ENCODE measurements at regions not wholly inside any gene's neighbourhood (a gene's known extent, or its start where the extent isn't known, plus 50 kb on each side); places are given as distances from the start of the nearest gene placed in this dataset.

GRCh38 chr13:80977168-80977567 is 636.2 kb upstream of the SPRY2 start:
- Histone ChIP-seq H3K79me2 (ENCODE audit: insufficient read depth, low read length) (no peaks in the 10 kb centered on the region), H4K20me1 (ENCODE audit: insufficient read depth, low read length) (no peaks in the 10 kb centered on the region), H3K27ac (ENCODE audit: low read depth in 1 of 2, low read length in 2 of 2) (no peak overlapping the region), H3K36me3 (replicated peaks in 1 of 2; ENCODE audit: control insufficient read depth in 1 of 2, insufficient read depth in 2 of 2, low read length in 2 of 2) (no peaks in the 10 kb centered on the region), H3K4me1 (ENCODE audit: control insufficient read depth in 1 of 2, insufficient read depth in 2 of 2, low read length in 2 of 2) (no peaks in the 10 kb centered on the region), H3K4me3 (replicated peaks in 1 of 3; ENCODE audit: low read depth in 2 of 3, low read length in 3 of 3) (no peak overlapping the region), H2AFZ (ENCODE audit: insufficient read depth, low read depth, low read length, poor library complexity, severe bottlenecking) (no peak overlapping the region), H3K4me2 (replicated peaks; ENCODE audit: extremely low read depth, low read length, poor library complexity, severe bottlenecking) (no peak overlapping the region), H3K9me3 (replicated peaks in 1 of 2; ENCODE audit: control insufficient read depth in 1 of 2, insufficient read depth in 1 of 2, low read length in 2 of 2) (no peaks in the 10 kb centered on the region), H3K9ac (ENCODE audit: insufficient read depth, low read length, poor library complexity, severe bottlenecking) (no peak overlapping the region), H3K27me3 (ENCODE audit: control insufficient read depth in 2 of 2, insufficient read depth in 2 of 2, low read length in 2 of 2) (no peaks in the 10 kb centered on the region)
- Mint-ChIP-seq H3K36me3 (no peaks in the 10 kb centered on the region), H3K4me1 (no peaks in the 10 kb centered on the region), H3K27ac (no peak overlapping the region), H3K27me3 (ENCODE audit: low read depth in 3 of 3) (no peaks in the 10 kb centered on the region), H3K4me3 (no peak overlapping the region), H3K9me3 (peaks cover 0 to 11% (median 5%) of the 10 kb centered on the region in 7 donors)
- intact Hi-C loops (cut with micrococcal nuclease) = no loop called here
- 87% methylated on average over 2 of the region's 4 CpGs for WGBS (ENCODE audit: insufficient coverage)
- TF ChIP-seq, protein P1, sequence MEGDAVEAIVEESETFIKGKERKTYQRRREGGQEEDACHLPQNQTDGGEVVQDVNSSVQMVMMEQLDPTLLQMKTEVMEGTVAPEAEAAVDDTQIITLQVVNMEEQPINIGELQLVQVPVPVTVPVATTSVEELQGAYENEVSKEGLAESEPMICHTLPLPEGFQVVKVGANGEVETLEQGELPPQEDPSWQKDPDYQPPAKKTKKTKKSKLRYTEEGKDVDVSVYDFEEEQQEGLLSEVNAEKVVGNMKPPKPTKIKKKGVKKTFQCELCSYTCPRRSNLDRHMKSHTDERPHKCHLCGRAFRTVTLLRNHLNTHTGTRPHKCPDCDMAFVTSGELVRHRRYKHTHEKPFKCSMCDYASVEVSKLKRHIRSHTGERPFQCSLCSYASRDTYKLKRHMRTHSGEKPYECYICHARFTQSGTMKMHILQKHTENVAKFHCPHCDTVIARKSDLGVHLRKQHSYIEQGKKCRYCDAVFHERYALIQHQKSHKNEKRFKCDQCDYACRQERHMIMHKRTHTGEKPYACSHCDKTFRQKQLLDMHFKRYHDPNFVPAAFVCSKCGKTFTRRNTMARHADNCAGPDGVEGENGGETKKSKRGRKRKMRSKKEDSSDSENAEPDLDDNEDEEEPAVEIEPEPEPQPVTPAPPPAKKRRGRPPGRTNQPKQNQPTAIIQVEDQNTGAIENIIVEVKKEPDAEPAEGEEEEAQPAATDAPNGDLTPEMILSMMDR (IDR thresholded peaks at IDR 0.05) = no peak
- no peak for DNase-seq

- WGBS (ENCODE audit: insufficient coverage) = 87% methylated on average over 4 of the region's 4 CpGs
- no peak overlapping the region for H3K4me3 ChIP-seq (replicated peaks in 1 of 3; ENCODE audit: low read depth in 2 of 3, low read length in 3 of 3)
- no peaks in the 10 kb centered on the region for H4K20me1 ChIP-seq (ENCODE audit: insufficient read depth, low read length)
- no peaks in the 10 kb centered on the region for H3K36me3 ChIP-seq (replicated peaks in 1 of 2; ENCODE audit: control insufficient read depth in 1 of 2, insufficient read depth in 2 of 2, low read length in 2 of 2)
- H3K27ac ChIP-seq (ENCODE audit: low read depth in 1 of 2, low read length in 2 of 2) = no peak overlapping the region
- no peak overlapping the region for H3K9ac ChIP-seq (ENCODE audit: insufficient read depth, low read length, poor library complexity, severe bottlenecking)
- DNase-seq = no peak
- H3K4me1 Mint-ChIP-seq = no peaks in the 10 kb centered on the region
- intact Hi-C loops (cut with micrococcal nuclease) = no loop called here
- H3K9me3 ChIP-seq (replicated peaks in 1 of 2; ENCODE audit: control insufficient read depth in 1 of 2, insufficient read depth in 1 of 2, low read length in 2 of 2) = no peaks in the 10 kb centered on the region
- H3K27me3 Mint-ChIP-seq (ENCODE audit: low read depth in 3 of 3) = no peaks in the 10 kb centered on the region
- H3K79me2 ChIP-seq (ENCODE audit: insufficient read depth, low read length) = no peaks in the 10 kb centered on the region
- H2AFZ ChIP-seq (ENCODE audit: insufficient read depth, low read depth, low read length, poor library complexity, severe bottlenecking) = no peak overlapping the region
- H3K36me3 Mint-ChIP-seq = no peaks in the 10 kb centered on the region
- TF ChIP-seq, protein P1 (IDR thresholded peaks at IDR 0.05) = no peak
- H3K9me3 Mint-ChIP-seq = peaks cover 0 to 7% (median 4%) of the 10 kb centered on the region in 7 donors
- no peak overlapping the region for H3K4me3 Mint-ChIP-seq
- no peaks in the 10 kb centered on the region for H3K27me3 ChIP-seq (ENCODE audit: control insufficient read depth in 2 of 2, insufficient read depth in 2 of 2, low read length in 2 of 2)
- H3K4me1 ChIP-seq (ENCODE audit: control insufficient read depth in 1 of 2, insufficient read depth in 2 of 2, low read length in 2 of 2) = no peaks in the 10 kb centered on the region
- no peak overlapping the region for H3K27ac Mint-ChIP-seq
- no peak overlapping the region for H3K4me2 ChIP-seq (replicated peaks; ENCODE audit: extremely low read depth, low read length, poor library complexity, severe bottlenecking)
Observed at GRCh38 chr13:80975903-80976302, 635.0 kb upstream of the SPRY2 start.

Measured in CD14-positive monocyte (primary cell).